Caco-2 (cell line): ENCODE measurements at regions not wholly inside any gene's neighbourhood (a gene's known extent, or its start where the extent isn't known, plus 50 kb on each side); places are given as distances from the start of the nearest gene placed in this dataset.

Experiments used
- BruUV-seq: library from RNA; stranded (reverse); fragments of 400-500 nt; replicated peaks from 2 replicates; lab custom pipeline; 2021; lab: Mats Ljungman, UMichigan
- CTCF ChIA-PET: fragments of 300-600 bp; sonication (Branson Sonifier 250); formaldehyde crosslinking; loops from one replicate; lab custom pipeline; 2022; ENCODE audit warnings: antibody characterized with exemption; lab: Charles Lee
- POLR2A ChIA-PET: fragments of 300-600 bp; sonication (Branson Sonifier 250); formaldehyde crosslinking; loops from one replicate; lab custom pipeline; 2022; ENCODE audit warnings: antibody characterized with exemption; lab: Charles Lee
- DNase-seq, 2 experiments: peaks; one replicate each; pipeline versions ENCODE4 v3.0.0 to v3.0.0-alpha.2; 2020 to 2022
- H3K27me3 ChIP-seq: replicated peaks from 2 replicates; pipeline ENCODE4 v1.6.0; 2011; ENCODE audit warnings: low read length; ENCODE audit not compliant: control insufficient read depth, insufficient read depth
- H3K36me3 ChIP-seq: 2 replicates; pipeline ENCODE4 v1.5.1; 2011; ENCODE audit warnings: low read length; ENCODE audit not compliant: control insufficient read depth, insufficient read depth
- H3K4me1 ChIP-seq: fragments of 250-450 bp; sonication (Bioruptor Pico); 2 replicates; pipeline ENCODE4 v1.5.1; 2020; ENCODE audit warnings: mild to moderate bottlenecking
- H3K4me3 ChIP-seq: 2 replicates; pipeline ENCODE4 v1.5.1; 2011; ENCODE audit warnings: low read depth, mild to moderate bottlenecking, control low read depth, low read length
- H3K9me3 ChIP-seq: fragments of 250-450 bp; sonication (Bioruptor Pico); 2 replicates; pipeline ENCODE4 v1.5.1; 2020; ENCODE audit warnings: mild to moderate bottlenecking, moderate library complexity
- H3K27ac Mint-ChIP-seq: one replicate; pipeline ENCODE4 v1.8.0; 2022; ENCODE audit warnings: mixed read lengths; ENCODE audit not compliant: unreplicated experiment
- H3K27me3 Mint-ChIP-seq: one replicate; pipeline ENCODE4 v1.8.0; 2022; ENCODE audit warnings: mixed read lengths; ENCODE audit not compliant: insufficient read depth, unreplicated experiment
- H3K36me3 Mint-ChIP-seq: one replicate; pipeline ENCODE4 v1.8.0; 2022; ENCODE audit warnings: mild to moderate bottlenecking, mixed read lengths; ENCODE audit not compliant: insufficient read depth, unreplicated experiment
- H3K4me1 Mint-ChIP-seq: one replicate; pipeline ENCODE4 v1.8.0; 2022; ENCODE audit warnings: low read depth, mixed read lengths; ENCODE audit not compliant: unreplicated experiment
- H3K4me3 Mint-ChIP-seq: one replicate; pipeline ENCODE4 v1.8.0; 2022; ENCODE audit warnings: mild to moderate bottlenecking, moderate library complexity, mixed read lengths; ENCODE audit not compliant: unreplicated experiment
- H3K9me3 Mint-ChIP-seq: one replicate; pipeline ENCODE4 v1.8.0; 2022; ENCODE audit warnings: mixed read lengths; ENCODE audit not compliant: unreplicated experiment
- intact Hi-C: fragments of 100-400 bp; cut with micrococcal nuclease; formaldehyde crosslinking; loops from one replicate; pipeline ENCODE4 v1.10.0; 2022; ENCODE audit not compliant: unreplicated experiment
- TF ChIP-seq, protein P1 (sequence below), 2 experiments: fragments of 200-600 bp in 1 of 2; IDR thresholded peaks; 1 replicate in 1 of 2; 2 replicates in 1 of 2; pipeline versions ENCODE4 v1.5.1 to v1.8.0; 2011 to 2022; ENCODE audit warnings: antibody characterized with exemption in 1 of 2, control low read depth in 1 of 2, inconsistent platforms in 1 of 2, low read depth in 1 of 2, low read length in 1 of 2, mild to moderate bottlenecking in 1 of 2, moderate library complexity in 1 of 2; ENCODE audit not compliant: insufficient read depth in 1 of 2, severe bottlenecking in 1 of 2, unreplicated experiment in 1 of 2

DNA sequence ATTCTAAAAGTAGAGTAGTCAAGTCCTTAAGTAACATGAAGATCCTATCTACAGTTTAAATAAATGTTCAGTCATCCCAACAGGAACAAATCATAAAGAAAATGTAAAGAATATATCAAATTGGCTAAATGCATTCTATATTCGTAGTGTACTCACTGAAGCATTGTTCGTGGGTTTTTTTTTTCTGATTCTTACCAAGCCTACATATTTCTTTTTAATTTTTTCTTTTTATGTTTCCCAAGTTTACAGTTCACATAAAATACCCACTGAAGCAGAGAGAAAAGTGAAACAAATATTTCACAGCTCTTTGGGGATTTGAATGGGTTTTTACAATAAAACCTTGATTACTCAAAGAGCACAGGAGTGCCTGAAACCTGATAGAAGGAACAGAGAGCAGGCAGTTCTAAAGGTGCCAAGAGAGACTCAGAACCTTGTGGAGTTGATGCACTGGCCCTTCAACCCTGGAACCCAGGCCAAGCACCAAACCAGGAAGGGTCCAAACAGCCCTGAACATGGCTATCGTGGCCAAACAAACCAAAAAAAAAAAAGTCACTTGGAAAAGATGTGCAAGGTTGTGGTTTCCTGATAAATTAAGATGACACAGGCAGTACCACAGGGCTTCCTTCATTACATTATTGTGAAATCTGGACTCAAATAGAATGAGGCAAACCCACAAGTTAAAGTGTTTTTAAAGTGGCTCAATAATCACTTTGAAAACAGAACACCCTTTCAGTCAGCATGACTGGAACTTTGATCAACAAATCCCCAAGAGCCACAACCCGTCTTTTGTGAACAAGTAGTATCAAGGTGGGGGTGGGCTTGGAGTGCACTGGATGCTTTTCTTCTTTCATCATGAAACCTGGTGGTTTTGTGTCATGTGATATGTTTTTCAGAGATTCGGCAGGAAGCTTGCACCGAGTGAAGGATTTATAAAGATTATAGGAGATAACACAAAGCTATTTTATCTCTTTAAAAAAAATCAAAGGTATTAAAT lies 245.0 kb upstream of the FN1 start:
- Mint-ChIP-seq H3K27ac (peak overlapping the region; percentile 93), H3K36me3 (peaks cover 39% of the 10 kb centered on the region), H3K4me3 (peak overlapping the region; percentile 48), H3K4me1 (peaks cover 56% of the 10 kb centered on the region), H3K9me3 (no peaks in the 10 kb centered on the region), H3K27me3 (no peaks in the 10 kb centered on the region)
- ChIA-PET POLR2A (interaction anchor here (0.5 kb wide), 1 partner anchor 292 kb away, joined by 3 read pairs; no protein-coding TSS in a partner anchor), CTCF (no interaction called here)
- DNase-seq: peak; percentile 85 to 92
- no peak overlapping the region for H3K4me3 ChIP-seq
- TSS peak; percentile 23 for BruUV-seq
- intact Hi-C loops: loop anchor here (1.0 to 5.0 kb wide), 3 partner anchors 11 to 369 kb away; partner anchors contain the start of gene ATIC
- H3K27me3 ChIP-seq: no peaks in the 10 kb centered on the region
- no peaks in the 10 kb centered on the region for H3K36me3 ChIP-seq
- TF ChIP-seq, protein P1, sequence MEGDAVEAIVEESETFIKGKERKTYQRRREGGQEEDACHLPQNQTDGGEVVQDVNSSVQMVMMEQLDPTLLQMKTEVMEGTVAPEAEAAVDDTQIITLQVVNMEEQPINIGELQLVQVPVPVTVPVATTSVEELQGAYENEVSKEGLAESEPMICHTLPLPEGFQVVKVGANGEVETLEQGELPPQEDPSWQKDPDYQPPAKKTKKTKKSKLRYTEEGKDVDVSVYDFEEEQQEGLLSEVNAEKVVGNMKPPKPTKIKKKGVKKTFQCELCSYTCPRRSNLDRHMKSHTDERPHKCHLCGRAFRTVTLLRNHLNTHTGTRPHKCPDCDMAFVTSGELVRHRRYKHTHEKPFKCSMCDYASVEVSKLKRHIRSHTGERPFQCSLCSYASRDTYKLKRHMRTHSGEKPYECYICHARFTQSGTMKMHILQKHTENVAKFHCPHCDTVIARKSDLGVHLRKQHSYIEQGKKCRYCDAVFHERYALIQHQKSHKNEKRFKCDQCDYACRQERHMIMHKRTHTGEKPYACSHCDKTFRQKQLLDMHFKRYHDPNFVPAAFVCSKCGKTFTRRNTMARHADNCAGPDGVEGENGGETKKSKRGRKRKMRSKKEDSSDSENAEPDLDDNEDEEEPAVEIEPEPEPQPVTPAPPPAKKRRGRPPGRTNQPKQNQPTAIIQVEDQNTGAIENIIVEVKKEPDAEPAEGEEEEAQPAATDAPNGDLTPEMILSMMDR (IDR thresholded peaks at IDR 0.05; ENCODE audit: insufficient read depth in 1 of 2, low read depth in 1 of 2, low read length in 1 of 2, severe bottlenecking in 1 of 2, unreplicated experiment in 1 of 2): no peak
- peaks cover 61% of the 10 kb centered on the region for H3K4me1 ChIP-seq
- H3K9me3 ChIP-seq: no peaks in the 10 kb centered on the region

DNA sequence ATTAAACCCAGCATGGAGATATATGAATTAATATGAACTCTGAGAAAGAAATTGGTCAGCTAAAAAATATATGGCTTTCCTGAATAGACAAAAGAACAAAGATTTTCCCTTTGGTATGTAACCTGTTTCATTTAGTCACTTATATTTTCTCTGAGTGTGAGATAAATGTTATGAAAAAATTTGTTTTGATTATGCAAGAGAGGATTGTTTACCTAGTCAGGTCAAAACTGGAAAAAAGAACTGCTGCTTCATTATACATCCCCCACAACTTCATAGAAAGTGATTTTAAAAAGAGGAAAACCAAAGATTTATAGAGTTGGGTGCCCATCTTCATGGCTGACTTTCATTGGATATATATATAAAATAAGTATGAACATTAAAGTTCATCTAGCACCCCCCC lies 242.2 kb upstream of the FN1 start:
- Mint-ChIP-seq H3K36me3 (peaks cover 24% of the 10 kb centered on the region), H3K4me1 (peaks cover 36% of the 10 kb centered on the region), H3K9me3 (peaks cover 5% of the 10 kb centered on the region), H3K4me3 (no peak overlapping the region), H3K27me3 (no peaks in the 10 kb centered on the region), H3K27ac (peak overlapping the region; percentile 42)
- ChIA-PET CTCF (interaction anchor here (0.7 kb wide), 1 partner anchor 580 kb away, joined by 5 read pairs; no protein-coding TSS in a partner anchor), POLR2A (no interaction called here)
- Histone ChIP-seq H3K4me3 (no peak overlapping the region), H3K9me3 (peaks cover 7% of the 10 kb centered on the region; the same call in 1 of the 2 replicates), H3K27me3 (no peaks in the 10 kb centered on the region), H3K4me1 (peaks cover 38% of the 10 kb centered on the region), H3K36me3 (no peaks in the 10 kb centered on the region)
- intact Hi-C loops: no loop called here
- no TSS peak for BruUV-seq
- TF ChIP-seq, protein P1 (IDR thresholded peaks at IDR 0.05; ENCODE audit: insufficient read depth in 1 of 2, low read depth in 1 of 2, low read length in 1 of 2, severe bottlenecking in 1 of 2, unreplicated experiment in 1 of 2): no peak
- DNase-seq: no peak

DNA sequence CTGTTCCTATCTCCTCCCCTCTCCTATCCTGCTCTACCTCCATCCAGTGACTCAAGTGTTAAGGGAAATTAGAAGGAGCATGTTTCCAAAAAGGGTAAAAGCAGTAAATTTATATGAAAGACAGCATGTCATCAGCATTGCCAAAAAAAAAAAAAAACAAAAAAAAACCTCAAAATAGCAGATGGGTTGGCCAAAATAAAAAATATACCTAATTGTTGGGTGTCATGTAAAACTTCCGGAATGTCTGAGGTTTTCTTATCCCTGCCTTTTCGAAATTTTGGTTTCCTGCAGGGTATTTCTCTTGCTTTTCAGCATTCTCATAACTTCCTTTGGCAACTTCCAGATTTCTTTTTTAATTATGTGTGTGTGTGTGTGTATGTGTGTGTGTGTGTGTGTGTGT lies 241.6 kb upstream of the FN1 start:
- Histone ChIP-seq H3K4me3 (no peak overlapping the region), H3K9me3 (peaks cover 7% of the 10 kb centered on the region; the same call in 1 of the 2 replicates), H3K4me1 (peaks cover 31% of the 10 kb centered on the region), H3K27me3 (no peaks in the 10 kb centered on the region), H3K36me3 (no peaks in the 10 kb centered on the region)
- Mint-ChIP-seq H3K4me3 (no peak overlapping the region), H3K9me3 (peaks cover 11% of the 10 kb centered on the region), H3K27me3 (no peaks in the 10 kb centered on the region), H3K27ac (peak overlapping the region; percentile 42), H3K36me3 (peaks cover 24% of the 10 kb centered on the region), H3K4me1 (peaks cover 42% of the 10 kb centered on the region)
- no TSS peak for BruUV-seq
- TF ChIP-seq, protein P1 (IDR thresholded peaks at IDR 0.05; ENCODE audit: insufficient read depth in 1 of 2, low read depth in 1 of 2, low read length in 1 of 2, severe bottlenecking in 1 of 2, unreplicated experiment in 1 of 2): no peak
- intact Hi-C loops: no loop called here
- DNase-seq: no peak
- CTCF ChIA-PET: no interaction called here
- POLR2A ChIA-PET: no interaction called here
